ENCODE measurements at regions not wholly inside any gene's neighbourhood (a gene's known extent, or its start where the extent isn't known, plus 50 kb on each side); places are given as distances from the start of the nearest gene placed in this dataset.

- H3K4me3 Mint-ChIP-seq = no peak overlapping the region
- Histone ChIP-seq H3F3A (ENCODE audit: low read depth) (no peaks in the 10 kb centered on the region), H3K27ac (no peak overlapping the region), H3K27me3 (no peaks in the 10 kb centered on the region), H3K79me2 (ENCODE audit: low read depth) (no peaks in the 10 kb centered on the region), H3K4me2 (no peak overlapping the region), H3K4me1 (peaks cover 7% of the 10 kb centered on the region), H2AFZ (replicated peaks) (no peak overlapping the region), H4K20me1 (ENCODE audit: low read depth) (no peaks in the 10 kb centered on the region), H3K9ac (no peak overlapping the region), H3K36me3 (no peaks in the 10 kb centered on the region), H3K9me3 (ENCODE audit: low read depth) (no peaks in the 10 kb centered on the region), H3K4me3 (no peak overlapping the region)
- H3K27me3 Mint-ChIP-seq (ENCODE audit: insufficient read depth, low read depth) = no peaks in the 10 kb centered on the region
- no peak for TF ChIP-seq EZH2phosphoT487 (IDR thresholded peaks at IDR 0.05)
- DNase-seq (ENCODE audit: low spot score) = no peak
- no peak overlapping the region for H3K27ac Mint-ChIP-seq
- no peaks in the 10 kb centered on the region for H3K36me3 Mint-ChIP-seq
- H3K9me3 Mint-ChIP-seq = no peaks in the 10 kb centered on the region
- H3K4me1 Mint-ChIP-seq = peaks cover 20% of the 10 kb centered on the region
Observed at GRCh38 chr5:72623936-72624335, 116.7 kb upstream of the ZNF366 start.

GRCh38 chr5:72623323-72623722, 116.1 kb upstream of the ZNF366 start:
- Mint-ChIP-seq H3K36me3 (no peaks in the 10 kb centered on the region), H3K9me3 (no peaks in the 10 kb centered on the region), H3K27me3 (ENCODE audit: insufficient read depth, low read depth) (no peaks in the 10 kb centered on the region), H3K4me1 (peaks cover 24% of the 10 kb centered on the region), H3K27ac (no peak overlapping the region), H3K4me3 (no peak overlapping the region)
- H3K4me2 ChIP-seq = no peak overlapping the region
- no peaks in the 10 kb centered on the region for H3F3A ChIP-seq (ENCODE audit: low read depth)
- H4K20me1 ChIP-seq (ENCODE audit: low read depth) = no peaks in the 10 kb centered on the region
- H3K79me2 ChIP-seq (ENCODE audit: low read depth) = no peaks in the 10 kb centered on the region
- H3K36me3 ChIP-seq = no peaks in the 10 kb centered on the region
- peaks cover 7% of the 10 kb centered on the region for H3K4me1 ChIP-seq
- DNase-seq (ENCODE audit: low spot score) = no peak
- H3K9ac ChIP-seq = no peak overlapping the region
- H2AFZ ChIP-seq (replicated peaks) = no peak overlapping the region
- no peaks in the 10 kb centered on the region for H3K27me3 ChIP-seq
- no peak overlapping the region for H3K4me3 ChIP-seq
- H3K27ac ChIP-seq = no peak overlapping the region
- no peak for TF ChIP-seq EZH2phosphoT487 (IDR thresholded peaks at IDR 0.05)
- no peak for TF ChIP-seq EZH2 (IDR thresholded peaks at IDR 0.05)
- H3K9me3 ChIP-seq (ENCODE audit: low read depth) = no peaks in the 10 kb centered on the region

GRCh38 chr5:72622170-72622760, 115.1 kb upstream of the ZNF366 start:
- Mint-ChIP-seq H3K36me3 (no peaks in the 10 kb centered on the region), H3K27ac (no peak overlapping the region), H3K4me1 (peaks cover 24% of the 10 kb centered on the region), H3K9me3 (no peaks in the 10 kb centered on the region), H3K4me3 (no peak overlapping the region), H3K27me3 (ENCODE audit: insufficient read depth, low read depth) (peaks cover 2% of the 10 kb centered on the region)
- TF ChIP-seq EZH2phosphoT487 (IDR thresholded peaks at IDR 0.05) (no peak), CTCF (IDR thresholded peaks at IDR 0.05) (no peak), EZH2 (IDR thresholded peaks at IDR 0.05) (no peak)
- H3K9ac ChIP-seq = no peak overlapping the region
- no peak overlapping the region for H3K4me2 ChIP-seq
- H3K27me3 ChIP-seq = no peaks in the 10 kb centered on the region
- H3F3A ChIP-seq (ENCODE audit: low read depth) = no peaks in the 10 kb centered on the region
- H2AFZ ChIP-seq (replicated peaks) = no peak overlapping the region
- H3K36me3 ChIP-seq = no peaks in the 10 kb centered on the region
- H3K4me3 ChIP-seq = no peak overlapping the region
- H3K9me3 ChIP-seq (ENCODE audit: low read depth) = no peaks in the 10 kb centered on the region
- no peaks in the 10 kb centered on the region for H3K79me2 ChIP-seq (ENCODE audit: low read depth)
- peaks cover 7% of the 10 kb centered on the region for H3K4me1 ChIP-seq
- DNase-seq (ENCODE audit: low spot score) = no peak
- no peaks in the 10 kb centered on the region for H4K20me1 ChIP-seq (ENCODE audit: low read depth)
- no peak overlapping the region for H3K27ac ChIP-seq

- Histone ChIP-seq H3K79me2 (ENCODE audit: low read depth) (no peaks in the 10 kb centered on the region), H3K36me3 (no peaks in the 10 kb centered on the region), H3K9me3 (ENCODE audit: low read depth) (no peaks in the 10 kb centered on the region), H3K4me3 (no peak overlapping the region), H2AFZ (replicated peaks) (no peak overlapping the region), H3F3A (ENCODE audit: low read depth) (no peaks in the 10 kb centered on the region), H3K4me2 (no peak overlapping the region), H3K27ac (no peak overlapping the region), H3K27me3 (no peaks in the 10 kb centered on the region), H3K4me1 (peaks cover 7% of the 10 kb centered on the region), H3K9ac (no peak overlapping the region), H4K20me1 (ENCODE audit: low read depth) (no peaks in the 10 kb centered on the region)
- H3K4me1 Mint-ChIP-seq = peaks cover 24% of the 10 kb centered on the region
- no peak for DNase-seq (ENCODE audit: low spot score)
- no peak overlapping the region for H3K27ac Mint-ChIP-seq
- H3K9me3 Mint-ChIP-seq = no peaks in the 10 kb centered on the region
- no peak for TF ChIP-seq EZH2 (IDR thresholded peaks at IDR 0.05)
- TF ChIP-seq EZH2phosphoT487 (IDR thresholded peaks at IDR 0.05) = no peak
- TF ChIP-seq CTCF (IDR thresholded peaks at IDR 0.05) = no peak
- no peak overlapping the region for H3K4me3 Mint-ChIP-seq
- H3K36me3 Mint-ChIP-seq = no peaks in the 10 kb centered on the region
- peaks cover 2% of the 10 kb centered on the region for H3K27me3 Mint-ChIP-seq (ENCODE audit: insufficient read depth, low read depth)
Observed at GRCh38 chr5:72621576-72621975, 114.4 kb upstream of the ZNF366 start.
